ENCODE measurements at regions not wholly inside any gene's neighbourhood (a gene's known extent, or its start where the extent isn't known, plus 50 kb on each side); places are given as distances from the start of the nearest gene placed in this dataset.

DNA sequence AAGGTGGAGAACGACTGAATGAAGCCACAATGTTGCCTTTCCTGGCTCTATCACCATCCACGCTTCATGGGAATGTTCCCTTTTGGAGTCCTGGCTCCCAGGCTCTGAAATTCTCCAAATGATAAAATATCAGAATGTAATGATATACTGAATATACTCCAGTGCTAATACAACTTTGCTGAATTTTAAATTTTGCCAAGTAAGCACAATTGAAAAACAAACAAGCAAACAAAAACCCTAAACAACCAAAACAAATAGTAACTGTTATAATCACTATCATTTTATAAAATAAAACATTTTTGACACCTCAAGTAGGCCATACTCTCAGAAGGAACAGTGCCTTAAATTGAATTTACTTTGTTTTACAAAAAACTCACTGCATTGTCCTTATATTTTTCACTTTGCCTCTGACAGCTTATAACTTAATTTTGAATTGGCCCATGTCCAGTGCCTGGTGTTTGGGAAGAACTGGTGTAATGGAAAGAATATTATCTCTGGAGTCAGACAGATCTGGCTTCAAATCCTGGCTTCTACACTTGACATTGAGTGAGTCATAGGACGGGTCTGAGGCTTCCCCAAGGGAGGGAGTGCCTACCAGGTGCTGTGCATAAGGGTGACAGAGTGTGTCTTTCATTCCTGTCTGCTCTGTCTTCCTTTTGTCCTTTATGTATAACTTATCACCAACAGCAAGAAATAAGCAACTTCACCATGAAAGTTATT, 698.3 kb downstream of the EPM2A start:
- Histone ChIP-seq H3K27me3 (ENCODE audit: insufficient read depth, low read length) (no peaks in the 10 kb centered on the region), H3K9ac (ENCODE audit: low read depth, low read length) (no peak overlapping the region), H3K27ac (ENCODE audit: low read length) (no peak overlapping the region), H3K4me3 (ENCODE audit: low read length) (no peak overlapping the region), H3K36me3 (ENCODE audit: insufficient read depth, low read depth, low read length) (no peaks in the 10 kb centered on the region), H3K4me1 (ENCODE audit: insufficient read depth, low read length) (no peaks in the 10 kb centered on the region), H3K9me3 (ENCODE audit: insufficient read depth, low read depth, low read length) (no peaks in the 10 kb centered on the region)

DNA sequence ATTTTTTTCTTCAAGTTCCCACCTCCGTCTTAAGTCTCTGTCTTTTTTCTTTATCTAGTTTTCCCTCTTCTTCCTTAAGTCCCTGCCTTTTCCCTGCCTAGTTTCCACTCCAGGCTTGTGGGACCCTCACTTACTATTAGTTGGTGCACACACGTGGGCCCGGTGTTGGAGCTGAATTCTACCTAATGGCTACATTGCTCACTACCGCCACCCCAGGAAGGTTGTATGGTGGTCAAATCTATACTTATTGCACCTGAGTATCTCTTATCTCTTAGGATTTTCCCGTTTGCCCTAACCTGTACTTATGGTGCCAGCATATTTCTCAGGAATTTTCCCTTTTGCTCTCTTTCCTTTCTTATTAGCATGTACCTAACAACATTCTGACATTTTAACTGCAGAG, 692.8 kb downstream of the EPM2A start:
- H3K36me3 ChIP-seq (ENCODE audit: insufficient read depth, low read depth, low read length) = no peaks in the 10 kb centered on the region
- no peak overlapping the region for H3K4me3 ChIP-seq (ENCODE audit: low read length)
- no peak overlapping the region for H3K9ac ChIP-seq (ENCODE audit: low read depth, low read length)
- H3K27me3 ChIP-seq (ENCODE audit: insufficient read depth, low read length) = no peaks in the 10 kb centered on the region
- H3K4me1 ChIP-seq (ENCODE audit: insufficient read depth, low read length) = no peaks in the 10 kb centered on the region; the same call in 1 of the 2 replicates
- no peaks in the 10 kb centered on the region for H3K9me3 ChIP-seq (ENCODE audit: insufficient read depth, low read depth, low read length)
- H3K27ac ChIP-seq (ENCODE audit: low read length) = no peak overlapping the region

DNA sequence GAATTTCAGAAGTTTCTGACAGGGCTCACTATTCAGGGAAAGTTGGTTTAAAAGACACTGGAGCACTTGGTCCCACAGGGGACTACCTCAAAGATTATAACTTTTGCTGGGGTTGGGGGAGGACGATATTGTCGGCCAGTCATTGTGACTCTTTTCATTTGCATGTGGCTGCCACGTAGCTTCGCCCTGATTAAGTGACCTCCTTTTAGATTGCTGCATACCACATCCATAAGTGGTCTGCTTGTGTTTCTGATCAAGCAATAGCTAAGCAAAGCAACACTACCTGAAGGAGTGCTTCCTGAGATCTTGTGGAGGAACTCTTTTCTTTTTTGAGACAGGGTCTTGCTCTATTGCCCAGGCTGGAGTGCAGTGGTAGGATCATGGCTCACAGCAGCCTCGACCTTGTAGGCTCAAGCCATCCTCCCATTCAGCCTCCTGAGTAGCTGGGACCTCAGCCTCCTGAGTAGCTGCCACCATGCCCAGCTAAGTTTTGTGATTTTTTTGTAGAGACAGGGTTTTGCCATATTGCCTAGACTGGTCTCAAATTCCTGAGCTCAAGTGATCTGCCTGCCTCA, 691.3 kb downstream of the EPM2A start:
- Histone ChIP-seq H3K4me1 (ENCODE audit: insufficient read depth, low read length) (no peaks in the 10 kb centered on the region; the same call in 1 of the 2 replicates), H3K9ac (ENCODE audit: low read depth, low read length) (no peak overlapping the region), H3K9me3 (ENCODE audit: insufficient read depth, low read depth, low read length) (no peaks in the 10 kb centered on the region), H3K36me3 (ENCODE audit: insufficient read depth, low read depth, low read length) (no peaks in the 10 kb centered on the region), H3K4me3 (ENCODE audit: low read length) (no peak overlapping the region), H3K27ac (ENCODE audit: low read length) (no peak overlapping the region), H3K27me3 (ENCODE audit: insufficient read depth, low read length) (no peaks in the 10 kb centered on the region)

DNA sequence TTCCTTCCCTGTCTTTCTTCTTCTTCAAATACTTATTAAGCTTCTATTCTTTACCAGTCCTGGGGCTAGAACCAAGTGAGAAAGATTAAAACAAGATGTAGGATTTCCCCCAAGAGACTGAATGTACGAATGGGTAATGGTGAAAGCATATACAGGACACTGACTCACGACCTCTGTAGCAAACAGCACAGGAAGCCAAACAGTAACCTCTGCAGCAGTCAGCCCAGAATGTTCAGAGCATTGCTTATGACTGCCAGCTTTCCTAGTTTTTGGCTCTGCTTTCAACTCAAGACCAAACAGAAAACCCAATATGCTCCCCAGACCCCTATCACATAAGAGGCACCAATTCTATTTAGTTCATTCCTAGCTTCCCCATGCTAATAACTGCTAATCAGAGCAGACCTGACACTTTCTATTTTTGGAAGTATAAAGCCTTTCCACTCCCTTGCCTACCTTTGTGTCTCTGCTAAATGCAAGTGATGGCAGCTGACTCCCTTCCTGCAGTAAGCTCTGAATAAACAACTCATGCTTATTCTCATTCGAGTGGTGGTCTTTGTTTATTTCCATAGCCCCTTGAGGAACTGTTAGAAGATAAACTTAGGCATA, 690.6 kb downstream of the EPM2A start:
- Histone ChIP-seq H3K9ac (ENCODE audit: low read depth, low read length) (no peak overlapping the region), H3K4me1 (ENCODE audit: insufficient read depth, low read length) (no peaks in the 10 kb centered on the region; the same call in 1 of the 2 replicates), H3K27ac (ENCODE audit: low read length) (no peak overlapping the region), H3K4me3 (ENCODE audit: low read length) (no peak overlapping the region), H3K9me3 (ENCODE audit: insufficient read depth, low read depth, low read length) (no peaks in the 10 kb centered on the region), H3K36me3 (ENCODE audit: insufficient read depth, low read depth, low read length) (no peaks in the 10 kb centered on the region), H3K27me3 (ENCODE audit: insufficient read depth, low read length) (no peaks in the 10 kb centered on the region)

DNA sequence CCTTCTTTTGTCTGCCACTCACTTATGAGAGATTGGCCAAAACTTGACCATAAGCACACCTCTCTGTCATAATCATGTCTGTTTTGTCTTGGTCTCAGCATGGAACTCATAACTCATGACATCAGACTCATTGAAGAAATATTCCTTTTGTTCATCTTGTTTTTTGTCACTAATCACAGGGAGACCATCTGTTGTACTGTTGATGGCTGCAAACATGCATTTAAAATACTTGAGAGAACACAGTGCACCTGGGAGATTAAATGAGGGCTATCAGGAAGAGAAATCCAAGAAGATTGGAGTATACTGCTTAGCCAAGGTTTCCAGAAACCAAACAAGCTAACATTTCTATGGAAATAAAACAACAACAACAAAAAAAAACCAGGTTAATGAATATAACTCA, 689.7 kb downstream of the EPM2A start:
- H3K4me3 ChIP-seq (ENCODE audit: low read length) = no peak overlapping the region
- no peaks in the 10 kb centered on the region for H3K9me3 ChIP-seq (ENCODE audit: insufficient read depth, low read depth, low read length)
- no peaks in the 10 kb centered on the region for H3K27me3 ChIP-seq (ENCODE audit: insufficient read depth, low read length)
- no peaks in the 10 kb centered on the region; the same call in 1 of the 2 replicates for H3K4me1 ChIP-seq (ENCODE audit: insufficient read depth, low read length)
- no peak overlapping the region for H3K27ac ChIP-seq (ENCODE audit: low read length)
- H3K9ac ChIP-seq (ENCODE audit: low read depth, low read length) = no peak overlapping the region
- H3K36me3 ChIP-seq (ENCODE audit: insufficient read depth, low read depth, low read length) = no peaks in the 10 kb centered on the region

DNA sequence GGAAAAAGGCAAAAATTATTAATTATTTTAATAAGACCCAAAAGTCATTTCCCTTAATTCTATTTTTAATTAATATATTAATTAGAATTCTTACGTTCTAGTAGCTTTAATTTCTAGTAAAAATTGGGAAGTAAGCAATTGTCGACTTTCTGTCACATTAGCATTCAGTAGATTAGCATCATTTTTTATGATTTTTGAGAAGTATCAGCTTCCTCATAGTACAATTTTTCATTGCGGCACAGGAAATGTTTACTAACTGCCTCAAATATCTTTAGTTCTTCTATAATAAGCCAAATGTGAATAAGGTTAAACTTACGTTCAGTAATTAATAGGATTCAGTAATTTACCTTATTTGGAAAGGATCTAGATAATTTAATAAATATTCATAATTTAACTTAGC, 687.4 kb downstream of the EPM2A start:
- no peaks in the 10 kb centered on the region for H3K9me3 ChIP-seq (ENCODE audit: insufficient read depth, low read depth, low read length)
- no peak overlapping the region for H3K27ac ChIP-seq (ENCODE audit: low read length)
- no peaks in the 10 kb centered on the region; the same call in 1 of the 2 replicates for H3K4me1 ChIP-seq (ENCODE audit: insufficient read depth, low read length)
- no peak overlapping the region for H3K4me3 ChIP-seq (ENCODE audit: low read length)
- H3K27me3 ChIP-seq (ENCODE audit: insufficient read depth, low read length) = no peaks in the 10 kb centered on the region
- no peaks in the 10 kb centered on the region for H3K36me3 ChIP-seq (ENCODE audit: insufficient read depth, low read depth, low read length)
- no peak overlapping the region for H3K9ac ChIP-seq (ENCODE audit: low read depth, low read length)

DNA sequence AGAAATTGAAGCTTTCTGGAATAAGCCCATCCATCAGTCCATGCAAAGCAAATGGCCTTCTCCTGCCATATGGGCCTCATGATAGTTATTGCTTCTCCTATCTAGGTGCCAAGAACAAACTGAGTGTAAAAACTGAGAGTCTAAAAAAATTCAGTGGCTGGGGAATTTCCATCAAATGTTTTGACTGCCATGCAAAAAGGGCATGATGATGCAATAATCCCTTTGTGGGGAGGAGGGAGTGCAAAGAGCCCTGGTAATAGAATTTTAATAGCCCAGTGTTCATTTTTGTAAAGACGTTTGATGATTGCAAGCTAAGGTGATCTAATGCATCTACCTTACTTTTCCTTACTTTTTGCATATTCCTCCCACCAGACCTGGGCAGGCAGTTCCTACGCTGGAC, 683.7 kb downstream of the EPM2A start:
- H3K27me3 ChIP-seq (ENCODE audit: insufficient read depth, low read length) = no peaks in the 10 kb centered on the region
- H3K4me3 ChIP-seq (ENCODE audit: low read length) = no peak overlapping the region
- H3K9me3 ChIP-seq (ENCODE audit: insufficient read depth, low read depth, low read length) = no peaks in the 10 kb centered on the region
- H3K27ac ChIP-seq (ENCODE audit: low read length) = no peak overlapping the region
- no peak overlapping the region for H3K9ac ChIP-seq (ENCODE audit: low read depth, low read length)
- H3K4me1 ChIP-seq (ENCODE audit: insufficient read depth, low read length) = no peaks in the 10 kb centered on the region
- H3K36me3 ChIP-seq (ENCODE audit: insufficient read depth, low read depth, low read length) = no peaks in the 10 kb centered on the region

DNA sequence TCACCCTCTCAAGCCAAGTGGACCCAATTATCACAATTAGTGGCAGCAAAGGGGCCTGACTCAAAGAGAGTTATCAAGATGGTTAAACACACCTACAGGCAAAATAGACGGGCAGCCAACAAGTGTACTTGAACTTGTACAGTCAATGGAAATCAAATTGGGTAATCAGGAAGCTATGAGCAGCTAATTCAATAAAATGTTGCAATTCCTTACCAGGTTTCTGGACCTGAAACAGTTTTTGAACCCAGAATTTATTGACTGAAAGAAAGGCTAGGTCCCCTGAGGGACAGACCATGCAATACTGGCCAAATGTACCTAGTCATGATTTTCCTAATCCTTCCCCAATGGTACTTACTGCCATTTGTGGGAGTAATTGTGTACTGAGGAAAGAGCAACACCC, 679.8 kb downstream of the EPM2A start:
- no peaks in the 10 kb centered on the region for H3K4me1 ChIP-seq (ENCODE audit: insufficient read depth, low read length)
- no peak overlapping the region for H3K9ac ChIP-seq (ENCODE audit: low read depth, low read length)
- H3K4me3 ChIP-seq (ENCODE audit: low read length) = no peak overlapping the region
- H3K27ac ChIP-seq (ENCODE audit: low read length) = no peak overlapping the region
- no peaks in the 10 kb centered on the region for H3K36me3 ChIP-seq (ENCODE audit: insufficient read depth, low read depth, low read length)
- no peaks in the 10 kb centered on the region for H3K9me3 ChIP-seq (ENCODE audit: insufficient read depth, low read depth, low read length)
- H3K27me3 ChIP-seq (ENCODE audit: insufficient read depth, low read length) = no peaks in the 10 kb centered on the region

DNA sequence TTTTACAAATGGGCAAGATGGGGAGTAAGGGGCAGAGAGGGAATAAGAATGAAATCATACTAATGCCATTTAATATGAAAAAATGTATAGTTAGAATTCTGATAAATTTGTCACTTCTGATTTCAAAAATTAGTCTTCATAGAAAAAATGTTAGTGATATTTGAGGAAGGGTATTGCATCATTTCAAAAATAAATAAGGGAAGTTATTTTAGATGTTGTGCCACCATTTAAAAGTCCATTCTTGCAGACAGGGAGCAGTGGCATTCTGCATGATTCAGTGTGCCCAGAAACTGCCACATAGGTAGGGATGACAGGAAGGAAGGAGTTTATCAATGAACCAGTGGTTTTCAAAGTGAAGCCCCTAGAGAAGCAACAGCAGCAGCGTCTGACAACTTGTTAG, 674.6 kb downstream of the EPM2A start:
- no peaks in the 10 kb centered on the region for H3K36me3 ChIP-seq (ENCODE audit: insufficient read depth, low read depth, low read length)
- no peak overlapping the region for H3K4me3 ChIP-seq (ENCODE audit: low read length)
- H3K27me3 ChIP-seq (ENCODE audit: insufficient read depth, low read length) = no peaks in the 10 kb centered on the region
- H3K9me3 ChIP-seq (ENCODE audit: insufficient read depth, low read depth, low read length) = no peaks in the 10 kb centered on the region
- H3K9ac ChIP-seq (ENCODE audit: low read depth, low read length) = no peak overlapping the region
- no peaks in the 10 kb centered on the region for H3K4me1 ChIP-seq (ENCODE audit: insufficient read depth, low read length)
- no peak overlapping the region for H3K27ac ChIP-seq (ENCODE audit: low read length)

DNA sequence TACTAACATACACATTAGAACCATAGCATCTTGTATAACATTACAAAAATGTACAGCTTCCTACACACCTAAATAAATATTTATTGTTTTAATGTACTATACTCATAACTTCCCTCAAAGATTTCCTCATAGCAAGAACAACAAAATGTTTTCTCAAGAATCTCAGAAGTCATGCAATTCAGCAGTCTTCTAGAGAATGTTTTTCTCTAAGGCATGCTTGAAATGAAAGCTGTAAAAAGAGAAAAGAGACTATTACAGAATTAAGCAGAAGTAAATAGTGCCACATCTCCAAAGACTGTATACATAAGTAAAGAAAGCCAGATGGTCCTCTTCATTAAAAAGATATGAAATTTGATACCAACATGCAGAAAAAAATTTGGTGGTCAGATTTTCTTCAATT, 672.2 kb downstream of the EPM2A start:
- no peak overlapping the region for H3K9ac ChIP-seq (ENCODE audit: low read depth, low read length)
- H3K4me1 ChIP-seq (ENCODE audit: insufficient read depth, low read length) = no peaks in the 10 kb centered on the region
- H3K4me3 ChIP-seq (ENCODE audit: low read length) = no peak overlapping the region
- H3K27me3 ChIP-seq (ENCODE audit: insufficient read depth, low read length) = no peaks in the 10 kb centered on the region
- H3K27ac ChIP-seq (ENCODE audit: low read length) = no peak overlapping the region
- H3K9me3 ChIP-seq (ENCODE audit: insufficient read depth, low read depth, low read length) = no peaks in the 10 kb centered on the region
- no peaks in the 10 kb centered on the region for H3K36me3 ChIP-seq (ENCODE audit: insufficient read depth, low read depth, low read length)

DNA sequence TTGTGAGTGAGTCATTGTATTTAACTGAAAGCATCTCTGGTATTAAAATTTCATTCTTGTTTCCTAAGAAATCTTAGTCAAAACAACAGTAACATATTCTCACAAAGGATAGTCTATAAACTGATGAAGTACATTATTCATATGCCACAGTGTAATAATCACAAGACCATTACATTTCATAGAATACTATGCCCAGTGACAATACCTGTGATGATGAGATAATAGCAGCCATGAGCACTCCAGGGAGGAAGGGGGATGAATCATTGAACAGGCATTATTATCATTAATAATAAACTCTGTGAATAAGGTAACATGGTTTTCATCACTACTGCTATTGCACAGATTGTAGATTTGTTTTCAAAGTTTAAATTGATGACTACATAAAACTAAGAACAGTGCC, 667.9 kb downstream of the EPM2A start:
- H3K9me3 ChIP-seq (ENCODE audit: insufficient read depth, low read depth, low read length) = no peaks in the 10 kb centered on the region
- H3K27ac ChIP-seq (ENCODE audit: low read length) = no peak overlapping the region

DNA sequence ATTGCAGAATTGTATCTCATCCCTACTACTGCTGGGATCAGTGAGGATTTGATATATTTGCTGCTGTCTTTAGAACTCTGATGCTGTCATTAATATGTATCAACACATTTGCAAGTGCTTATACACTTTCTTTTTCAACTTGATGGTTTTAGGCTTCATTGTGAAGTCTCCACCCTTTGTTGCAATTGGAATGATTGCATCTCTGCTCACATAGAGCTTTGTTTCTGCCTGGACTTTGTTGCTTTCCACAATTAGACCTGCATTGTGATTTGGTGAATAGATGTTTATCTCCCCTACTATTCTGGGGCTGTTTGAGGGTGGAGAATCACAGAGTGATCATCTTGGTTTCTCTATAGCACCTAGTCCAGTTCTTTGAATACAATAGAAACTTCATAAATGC, 666.7 kb downstream of the EPM2A start:
- Histone ChIP-seq H3K9ac (ENCODE audit: low read depth, low read length) (no peak overlapping the region), H3K4me1 (ENCODE audit: insufficient read depth, low read length) (no peaks in the 10 kb centered on the region), H3K9me3 (ENCODE audit: insufficient read depth, low read depth, low read length) (no peaks in the 10 kb centered on the region), H3K36me3 (ENCODE audit: insufficient read depth, low read depth, low read length) (no peaks in the 10 kb centered on the region), H3K4me3 (ENCODE audit: low read length) (no peak overlapping the region), H3K27me3 (ENCODE audit: insufficient read depth, low read length) (no peaks in the 10 kb centered on the region), H3K27ac (ENCODE audit: low read length) (no peak overlapping the region)

More for the DNA sequence above, 667.9 kb downstream of the EPM2A start:
- Histone ChIP-seq H3K4me3 (ENCODE audit: low read length) (no peak overlapping the region), H3K27me3 (ENCODE audit: insufficient read depth, low read length) (no peaks in the 10 kb centered on the region), H3K9ac (ENCODE audit: low read depth, low read length) (no peak overlapping the region), H3K36me3 (ENCODE audit: insufficient read depth, low read depth, low read length) (no peaks in the 10 kb centered on the region), H3K4me1 (ENCODE audit: insufficient read depth, low read length) (no peaks in the 10 kb centered on the region)

Data from iPS-20b (cell line).